MM.1S (cell line): ENCODE measurements at regions not wholly inside any gene's neighbourhood (a gene's known extent, or its start where the extent isn't known, plus 50 kb on each side); places are given as distances from the start of the nearest gene placed in this dataset.

ENCODE experiments used
- EZH2 ChIP-seq: fragments of 300-600 bp; sonication (generic); optimal IDR thresholded peaks from 2 replicates; pipeline ENCODE3; 2017; ENCODE audit warnings: low read depth, mild to moderate bottlenecking, antibody characterized with exemption, low read length, mixed read lengths
- EZH2phosphoT487 ChIP-seq: fragments of 300-600 bp; sonication (generic); IDR thresholded peaks from 2 replicates; pipeline ENCODE4 v1.6.1; 2018; ENCODE audit warnings: antibody characterized with exemption, low read length
- TF ChIP-seq, protein P1 (sequence below): fragments of 300-600 bp; sonication (generic); IDR thresholded peaks from 2 replicates; pipeline ENCODE4 v1.5.1; 2016; ENCODE audit warnings: antibody characterized with exemption, low read length, mixed read lengths

DNA sequence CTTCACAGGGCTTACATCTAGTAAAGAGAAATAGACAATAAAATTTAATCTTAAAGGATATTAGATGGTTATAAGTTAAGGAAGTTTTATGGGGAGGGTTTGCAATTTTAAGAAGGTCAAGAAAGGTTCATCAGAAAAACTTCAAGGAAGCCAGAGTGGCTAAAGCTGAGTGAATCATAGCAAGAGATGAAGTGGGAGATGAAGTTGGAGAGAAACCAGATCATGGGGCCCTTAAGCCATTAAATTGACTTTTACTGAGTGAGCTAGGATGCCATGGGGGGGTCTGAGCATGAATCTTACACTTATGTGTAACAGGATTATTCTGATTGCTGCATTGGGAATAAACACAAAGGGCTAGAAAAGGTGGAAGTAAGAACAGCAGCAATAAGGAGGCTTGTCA is 189.2 kb downstream of the LRIG3 start:
- TF ChIP-seq, protein P1, sequence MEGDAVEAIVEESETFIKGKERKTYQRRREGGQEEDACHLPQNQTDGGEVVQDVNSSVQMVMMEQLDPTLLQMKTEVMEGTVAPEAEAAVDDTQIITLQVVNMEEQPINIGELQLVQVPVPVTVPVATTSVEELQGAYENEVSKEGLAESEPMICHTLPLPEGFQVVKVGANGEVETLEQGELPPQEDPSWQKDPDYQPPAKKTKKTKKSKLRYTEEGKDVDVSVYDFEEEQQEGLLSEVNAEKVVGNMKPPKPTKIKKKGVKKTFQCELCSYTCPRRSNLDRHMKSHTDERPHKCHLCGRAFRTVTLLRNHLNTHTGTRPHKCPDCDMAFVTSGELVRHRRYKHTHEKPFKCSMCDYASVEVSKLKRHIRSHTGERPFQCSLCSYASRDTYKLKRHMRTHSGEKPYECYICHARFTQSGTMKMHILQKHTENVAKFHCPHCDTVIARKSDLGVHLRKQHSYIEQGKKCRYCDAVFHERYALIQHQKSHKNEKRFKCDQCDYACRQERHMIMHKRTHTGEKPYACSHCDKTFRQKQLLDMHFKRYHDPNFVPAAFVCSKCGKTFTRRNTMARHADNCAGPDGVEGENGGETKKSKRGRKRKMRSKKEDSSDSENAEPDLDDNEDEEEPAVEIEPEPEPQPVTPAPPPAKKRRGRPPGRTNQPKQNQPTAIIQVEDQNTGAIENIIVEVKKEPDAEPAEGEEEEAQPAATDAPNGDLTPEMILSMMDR = no peak
- no peak for TF ChIP-seq EZH2phosphoT487
- no peak for TF ChIP-seq EZH2
